GM12878 (cell line): ENCODE measurements at regions not wholly inside any gene's neighbourhood (a gene's known extent, or its start where the extent isn't known, plus 50 kb on each side); places are given as distances from the start of the nearest gene placed in this dataset.

ENCODE experiments used
- EZH2 ChIP-seq: IDR thresholded peaks from 2 replicates; pipeline ENCODE4 v1.6.1; 2012; ENCODE audit warnings: low read depth, mild to moderate bottlenecking, control low read depth, inconsistent platforms, low read length, borderline replicate concordance; ENCODE audit not compliant: control insufficient read depth
- MAX ChIP-seq: IDR thresholded peaks from 2 replicates; pipeline ENCODE4 v1.6.1; 2012; ENCODE audit warnings: low read depth, low read length, improper control_type of control experiment
- POLR2AphosphoS5 ChIP-seq: IDR thresholded peaks from 2 replicates; pipeline ENCODE4 v1.6.1; 2011; ENCODE audit warnings: mild to moderate bottlenecking, low read length, inconsistent platforms
- ZNF384 ChIP-seq: IDR thresholded peaks from 2 replicates; pipeline ENCODE4 v1.6.1; 2012; ENCODE audit warnings: low read depth, mild to moderate bottlenecking, low read length, improper control_type of control experiment, borderline replicate concordance
- ZSCAN29 ChIP-seq: fragments of 450-650 bp; IDR thresholded peaks from 2 replicates; pipeline ENCODE4 v1.6.1; 2017; ENCODE audit warnings: mild to moderate bottlenecking, moderate library complexity
- TF ChIP-seq, protein P1 (sequence below), 3 experiments: IDR thresholded peaks in 2 of 3; conservative IDR thresholded peaks in 1 of 3; 2 replicates each; pipeline ENCODE4 v1.5.1; 2011; ENCODE audit warnings: low read depth in 3 of 3, low read length in 3 of 3, mild to moderate bottlenecking in 3 of 3, control low read depth in 2 of 3, moderate library complexity in 2 of 3, inconsistent platforms in 1 of 3, mixed read lengths in 1 of 3; ENCODE audit not compliant: control insufficient read depth in 2 of 3, insufficient read depth in 1 of 3; ENCODE audit errors: extremely low read depth in 1 of 3

DNA sequence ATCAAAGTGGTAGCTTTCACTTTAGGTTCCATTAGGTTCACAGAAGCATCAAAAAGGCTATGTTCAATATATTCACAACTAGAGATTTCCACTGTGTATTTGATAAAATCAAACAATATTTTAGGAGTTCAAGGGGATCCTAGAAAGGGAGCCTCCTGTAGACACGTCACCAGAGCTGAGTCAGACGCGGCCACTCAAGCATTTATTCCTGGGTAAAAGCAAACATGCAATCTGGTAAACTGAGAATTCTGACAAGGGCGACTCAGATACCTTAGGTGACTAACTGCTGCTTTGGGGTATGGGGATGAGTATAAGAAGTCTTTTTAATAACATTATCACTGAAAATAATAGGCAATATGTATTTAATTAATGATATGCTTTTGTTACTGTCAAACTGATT, 118.7 kb upstream of the HMGN3 start:
- no peak for TF ChIP-seq POLR2AphosphoS5
- TF ChIP-seq, protein P1, sequence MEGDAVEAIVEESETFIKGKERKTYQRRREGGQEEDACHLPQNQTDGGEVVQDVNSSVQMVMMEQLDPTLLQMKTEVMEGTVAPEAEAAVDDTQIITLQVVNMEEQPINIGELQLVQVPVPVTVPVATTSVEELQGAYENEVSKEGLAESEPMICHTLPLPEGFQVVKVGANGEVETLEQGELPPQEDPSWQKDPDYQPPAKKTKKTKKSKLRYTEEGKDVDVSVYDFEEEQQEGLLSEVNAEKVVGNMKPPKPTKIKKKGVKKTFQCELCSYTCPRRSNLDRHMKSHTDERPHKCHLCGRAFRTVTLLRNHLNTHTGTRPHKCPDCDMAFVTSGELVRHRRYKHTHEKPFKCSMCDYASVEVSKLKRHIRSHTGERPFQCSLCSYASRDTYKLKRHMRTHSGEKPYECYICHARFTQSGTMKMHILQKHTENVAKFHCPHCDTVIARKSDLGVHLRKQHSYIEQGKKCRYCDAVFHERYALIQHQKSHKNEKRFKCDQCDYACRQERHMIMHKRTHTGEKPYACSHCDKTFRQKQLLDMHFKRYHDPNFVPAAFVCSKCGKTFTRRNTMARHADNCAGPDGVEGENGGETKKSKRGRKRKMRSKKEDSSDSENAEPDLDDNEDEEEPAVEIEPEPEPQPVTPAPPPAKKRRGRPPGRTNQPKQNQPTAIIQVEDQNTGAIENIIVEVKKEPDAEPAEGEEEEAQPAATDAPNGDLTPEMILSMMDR (IDR thresholded peaks at IDR 0.05 in 2 of 3, conservative IDR thresholded peaks at IDR 0.05 in 1 of 3; ENCODE audit: control insufficient read depth in 2 of 3, extremely low read depth in 1 of 3, insufficient read depth in 1 of 3, low read depth in 3 of 3, low read length in 3 of 3): no peak
- no peak for TF ChIP-seq MAX
- TF ChIP-seq ZSCAN29: no peak
- TF ChIP-seq EZH2: no peak
- TF ChIP-seq ZNF384: no peak
